Brain pericyte (primary cell): ENCODE measurements at regions not wholly inside any gene's neighbourhood (a gene's known extent, or its start where the extent isn't known, plus 50 kb on each side); places are given as distances from the start of the nearest gene placed in this dataset.
"Not testable (repeated sequence)": the region's sequence is repeated elsewhere in the genome, so short reads cannot be mapped to it uniquely, and the experiment has no call there.

ENCODE experiments used
- DNase-seq: peaks from one replicate; pipeline ENCODE4 v3.0.0-alpha.2; 2012; ENCODE audit warnings: low read depth, low spot score

GRCh38 chr6:112504621-112505020, 157.5 kb downstream of the RFPL4B start:
- DNase-seq: no peak

- no peak for DNase-seq
These were observed 164.3 kb downstream of the RFPL4B start for GRCh38 chr6:112511441-112511840.

GRCh38 chr6:112513175-112513574, 166.0 kb downstream of the RFPL4B start:
- DNase-seq: no peak

- no peak for DNase-seq
These were observed 175.5 kb downstream of the RFPL4B start for GRCh38 chr6:112522587-112522986.

- no peak for DNase-seq
These were observed 176.9 kb downstream of the RFPL4B start for GRCh38 chr6:112524071-112524470.

- no peak for DNase-seq
These were observed 178.6 kb downstream of the RFPL4B start for GRCh38 chr6:112525749-112526148.

GRCh38 chr6:112526594-112526993, 179.5 kb downstream of the RFPL4B start:
- DNase-seq: no peak

- DNase-seq: not testable (repeated sequence)
These were observed 181.2 kb downstream of the RFPL4B start for GRCh38 chr6:112528306-112528705.

- DNase-seq: no peak
These were observed 188.7 kb downstream of the RFPL4B start for GRCh38 chr6:112535816-112536215.

- no peak for DNase-seq
These were observed 192.2 kb downstream of the RFPL4B start for GRCh38 chr6:112539355-112539754.

GRCh38 chr6:112541847-112542246, 194.7 kb downstream of the RFPL4B start:
- DNase-seq: not testable (repeated sequence)

- DNase-seq: not testable (repeated sequence)
These were observed 200.4 kb downstream of the RFPL4B start for GRCh38 chr6:112547321-112548085.

- no peak for DNase-seq
These were observed 202.6 kb downstream of the RFPL4B start for GRCh38 chr6:112549749-112550148.

GRCh38 chr6:112557435-112557834, 210.3 kb downstream of the RFPL4B start:
- DNase-seq: no peak

GRCh38 chr6:112557961-112558360, 210.8 kb downstream of the RFPL4B start:
- no peak for DNase-seq

- DNase-seq: no peak
These were observed 213.5 kb downstream of the RFPL4B start for GRCh38 chr6:112560651-112561050.

GRCh38 chr6:112562301-112563231, 215.4 kb downstream of the RFPL4B start:
- DNase-seq: no peak

- DNase-seq: no peak
These were observed 216.2 kb downstream of the RFPL4B start for GRCh38 chr6:112563368-112563767.

- no peak for DNase-seq
These were observed 220.9 kb downstream of the RFPL4B start for GRCh38 chr6:112568066-112568465.

GRCh38 chr6:112571488-112572270, 224.5 kb downstream of the RFPL4B start:
- DNase-seq: no peak

GRCh38 chr6:112574190-112574589, 227.1 kb downstream of the RFPL4B start:
- no peak for DNase-seq

GRCh38 chr6:112575309-112575834, 228.2 kb downstream of the RFPL4B start:
- DNase-seq: no peak
